GM18951 (cell line): ENCODE measurements at regions not wholly inside any gene's neighbourhood (a gene's known extent, or its start where the extent isn't known, plus 50 kb on each side); places are given as distances from the start of the nearest gene placed in this dataset.

ENCODE experiments used
- POLR2A ChIP-seq: IDR thresholded peaks from 4 replicates; pipeline ENCODE4 v1.6.1; 2011; ENCODE audit warnings: mild to moderate bottlenecking; ENCODE audit not compliant: insufficient read length, insufficient read depth; ENCODE audit errors: extremely low read depth
- in situ Hi-C: fragments of 300-500 bp; cut with MboI; formaldehyde crosslinking; loops from one replicate; pipeline ENCODE4 v1.12.0; 2022; ENCODE audit warnings: low sequenced_read_pairs, mixed read lengths, inconsistent platforms; ENCODE audit not compliant: unreplicated experiment

DNA sequence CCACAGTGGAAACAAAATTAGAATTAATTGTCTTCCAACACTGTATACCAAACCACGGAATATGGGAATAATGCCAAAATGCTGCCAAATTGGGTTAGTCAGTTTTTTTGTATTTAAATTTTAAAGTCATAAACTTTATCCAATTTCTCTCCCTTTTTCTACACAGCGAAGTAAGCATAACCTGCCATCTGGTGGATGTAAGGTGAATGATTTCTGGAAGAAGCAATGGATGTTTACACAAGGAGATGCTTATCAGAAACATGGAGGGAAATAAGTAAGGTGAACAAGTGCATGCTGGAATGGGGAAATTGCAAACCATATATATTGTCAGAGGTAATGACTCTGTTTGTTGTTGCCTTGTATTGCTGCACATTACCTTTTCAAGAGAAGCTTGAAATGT is 691.9 kb downstream of the TECRL start:
- in situ Hi-C loops = no loop called here
- no peak for TF ChIP-seq POLR2A

DNA sequence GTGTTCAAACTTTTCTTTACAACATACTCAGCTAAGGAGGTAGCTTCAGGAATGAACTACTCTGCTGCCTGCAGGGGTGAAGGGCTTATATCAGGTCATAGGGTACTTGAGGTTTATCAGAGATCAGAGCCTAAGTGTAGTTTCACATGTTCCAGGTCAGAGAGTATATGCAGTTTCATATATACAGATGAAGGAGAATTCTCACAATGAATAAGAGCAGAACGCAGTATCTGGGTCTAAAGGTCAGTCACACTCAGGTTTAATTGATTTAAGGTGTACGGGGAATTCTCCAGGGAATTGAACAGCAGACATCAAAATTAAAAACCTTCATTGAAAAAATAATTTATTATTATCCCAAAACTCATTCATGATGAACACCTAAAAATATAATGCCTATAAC is 700.6 kb downstream of the TECRL start:
- TF ChIP-seq POLR2A = no peak
- in situ Hi-C loops = no loop called here

DNA sequence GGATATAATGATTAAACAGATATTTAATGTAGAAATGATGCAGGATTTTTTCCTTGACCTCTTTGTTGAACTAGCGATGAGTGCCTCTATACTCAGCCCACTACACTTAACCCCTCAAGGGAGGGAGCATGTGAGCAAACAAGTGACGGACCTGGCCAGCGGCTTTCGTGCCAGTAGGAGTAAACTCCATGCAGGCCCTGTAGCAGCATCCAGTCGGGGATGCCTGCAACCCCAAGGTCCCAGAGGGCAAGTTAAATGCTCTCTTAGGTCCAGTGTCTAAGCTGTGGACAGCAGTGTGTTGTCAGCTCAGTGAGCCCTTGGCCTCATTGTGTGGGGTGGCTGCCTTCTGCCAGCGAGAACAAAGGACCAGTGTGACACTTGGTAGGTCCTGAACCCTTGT is 708.7 kb downstream of the TECRL start:
- in situ Hi-C loops = no loop called here
- no peak for TF ChIP-seq POLR2A

DNA sequence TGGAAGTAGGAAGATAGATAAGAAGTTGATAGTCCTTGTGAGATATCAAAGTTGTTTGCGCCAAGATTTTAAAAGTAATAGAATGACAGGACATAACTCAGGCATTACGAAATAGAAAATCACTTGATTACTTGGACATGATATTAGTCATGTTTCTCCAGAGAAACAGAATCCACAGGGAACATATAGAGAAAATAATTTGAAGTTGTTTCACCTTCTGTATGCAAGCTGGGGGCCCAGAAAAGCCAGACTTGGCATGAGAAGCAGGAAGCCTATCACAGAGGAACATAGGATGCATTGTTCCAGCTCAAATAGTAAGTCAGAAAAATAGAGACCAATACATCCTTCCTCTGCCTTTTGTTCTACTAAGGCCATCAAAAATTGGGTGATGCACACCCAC is 715.9 kb downstream of the TECRL start:
- in situ Hi-C loops = no loop called here

DNA sequence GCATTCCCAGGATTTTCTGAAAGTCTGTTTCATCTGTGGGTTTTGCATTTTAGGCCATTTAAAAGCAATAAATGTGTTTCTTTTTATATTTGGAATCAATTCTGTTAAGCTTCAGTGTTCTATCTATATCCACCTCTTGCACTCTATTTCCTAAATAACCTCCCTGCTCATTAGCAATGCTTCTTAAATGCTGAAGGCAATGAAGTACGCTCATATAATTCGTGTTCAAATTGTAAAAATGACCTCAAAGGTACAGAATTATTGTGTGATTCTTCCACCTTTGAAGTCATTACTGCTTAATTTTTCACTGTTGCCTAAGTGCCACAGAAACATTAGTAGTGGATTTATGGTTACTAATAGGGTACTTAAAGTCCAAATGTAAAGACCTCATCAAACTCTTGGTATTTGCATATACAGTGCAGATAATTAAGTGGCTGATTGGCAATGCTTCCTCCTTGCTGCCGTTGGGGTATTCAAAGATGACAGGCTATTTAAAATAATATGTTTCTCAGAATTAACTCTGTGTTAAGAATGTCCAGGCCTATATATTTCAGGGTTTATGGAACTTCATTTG is 730.8 kb downstream of the TECRL start:
- in situ Hi-C loops = no loop called here
- TF ChIP-seq POLR2A = no peak

More for the DNA sequence above, 715.9 kb downstream of the TECRL start:
- no peak for TF ChIP-seq POLR2A

DNA sequence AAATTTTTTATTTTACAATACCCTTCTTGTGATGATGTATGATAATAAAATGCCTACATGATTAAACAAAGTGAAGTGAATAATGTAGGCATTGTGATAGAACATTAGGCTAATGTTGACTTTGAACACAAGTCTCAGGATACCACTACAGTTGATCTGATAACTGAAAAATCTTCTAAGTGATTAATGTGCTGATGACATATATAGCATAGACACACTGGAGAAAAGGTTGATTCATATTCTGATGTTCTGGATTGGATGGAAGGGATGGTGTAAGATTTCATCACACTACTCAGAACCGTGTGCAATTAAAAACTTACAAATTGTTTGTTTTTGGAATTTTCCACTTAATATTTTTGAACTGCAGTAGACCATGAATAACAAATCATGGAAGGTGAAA is 738.5 kb downstream of the TECRL start:
- in situ Hi-C loops = no loop called here
- no peak for TF ChIP-seq POLR2A

DNA sequence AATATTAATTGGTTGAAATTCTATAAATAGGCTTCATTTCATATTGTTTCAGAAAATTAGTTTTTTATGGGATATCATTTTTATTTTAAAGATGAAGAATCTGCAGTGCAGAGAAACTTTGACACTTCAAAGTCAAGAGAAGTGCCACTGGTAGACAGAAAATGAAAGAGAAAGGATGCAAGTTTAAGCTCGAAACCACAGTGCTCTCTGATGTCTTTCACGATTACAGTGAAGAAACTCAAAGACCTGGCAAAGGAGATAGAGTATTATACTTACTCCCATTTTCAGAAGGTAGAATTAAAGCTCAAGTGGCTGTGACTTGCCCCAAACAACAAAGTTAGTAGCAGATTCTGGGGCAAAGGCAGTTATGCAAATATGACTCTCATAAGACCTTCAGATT is 745.4 kb downstream of the TECRL start:
- in situ Hi-C loops = no loop called here
- no peak for TF ChIP-seq POLR2A

DNA sequence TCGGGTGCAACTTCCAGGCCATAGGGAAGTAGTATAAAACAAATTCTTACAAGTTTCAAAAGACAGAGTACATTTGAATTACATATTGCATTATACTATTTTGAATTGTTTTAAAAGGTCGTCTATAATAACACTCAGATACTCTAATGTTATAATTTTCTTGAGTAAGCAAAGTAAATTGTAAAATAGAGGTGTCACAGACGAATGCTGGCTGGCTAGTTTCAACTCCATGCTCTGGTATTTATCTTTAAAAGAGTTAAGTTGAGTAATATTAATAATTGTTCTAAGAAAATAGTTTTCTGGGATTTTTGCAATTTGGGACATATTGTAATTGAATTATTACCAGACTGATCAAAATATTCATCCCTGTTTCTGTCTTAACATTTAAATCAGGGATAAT is 764.9 kb downstream of the TECRL start:
- TF ChIP-seq POLR2A = no peak
- in situ Hi-C loops = no loop called here

DNA sequence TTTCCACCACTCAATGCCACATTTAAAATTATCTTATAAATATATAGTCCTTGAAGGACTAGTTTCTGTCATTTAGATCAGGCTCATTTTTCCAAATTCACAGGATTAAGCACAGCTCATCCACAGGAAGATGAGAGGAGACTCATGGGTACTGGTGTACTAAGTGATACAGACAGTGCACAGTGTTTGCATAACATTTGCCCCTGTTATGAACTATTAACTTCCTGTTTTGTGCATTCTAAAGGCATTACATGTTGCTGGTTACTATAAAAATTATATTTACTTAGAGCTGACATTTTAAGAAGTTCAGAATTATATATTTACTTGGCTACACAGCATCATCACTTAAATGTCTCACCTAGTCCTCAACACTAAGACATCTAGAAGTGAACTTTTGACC is 772.0 kb downstream of the TECRL start:
- TF ChIP-seq POLR2A = no peak
- in situ Hi-C loops = no loop called here

DNA sequence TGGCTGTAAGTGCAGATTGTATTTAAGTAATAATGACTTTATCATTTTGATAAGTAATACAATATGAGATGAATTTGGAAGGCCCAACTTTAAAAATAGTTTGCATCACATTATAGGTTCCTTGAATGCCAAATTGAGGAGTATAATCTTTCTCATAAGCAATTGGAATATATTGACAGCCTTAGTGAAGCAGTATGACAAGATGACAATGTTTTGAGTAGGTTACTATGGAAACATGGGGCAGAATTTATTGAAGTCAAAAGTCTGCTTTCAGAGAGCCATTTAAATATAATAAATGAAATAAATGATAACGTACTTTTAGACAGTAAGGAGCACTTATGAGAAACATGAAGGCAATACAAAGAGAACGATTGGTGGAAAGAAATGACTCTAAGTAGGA is 776.4 kb downstream of the TECRL start:
- in situ Hi-C loops = no loop called here
- TF ChIP-seq POLR2A = no peak

DNA sequence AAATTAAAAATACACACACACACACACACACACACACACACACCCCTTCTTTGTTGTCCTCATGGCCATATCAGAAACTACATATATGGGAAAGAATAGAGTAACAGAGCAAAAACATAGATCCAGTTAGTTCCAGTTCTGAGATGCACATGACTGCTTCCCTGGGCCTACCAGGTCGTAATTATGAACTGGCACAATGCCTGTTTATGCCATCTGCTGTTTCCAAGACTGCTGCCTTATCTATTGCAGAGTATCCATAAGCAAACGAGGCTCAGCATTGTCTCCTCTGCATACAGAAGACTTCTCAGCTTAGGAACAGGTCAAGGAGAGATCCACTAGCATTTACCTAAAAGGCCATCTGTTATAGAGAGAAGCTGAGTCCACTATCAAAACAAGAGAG is 789.0 kb downstream of the TECRL start:
- in situ Hi-C loops = no loop called here
- TF ChIP-seq POLR2A = no peak

DNA sequence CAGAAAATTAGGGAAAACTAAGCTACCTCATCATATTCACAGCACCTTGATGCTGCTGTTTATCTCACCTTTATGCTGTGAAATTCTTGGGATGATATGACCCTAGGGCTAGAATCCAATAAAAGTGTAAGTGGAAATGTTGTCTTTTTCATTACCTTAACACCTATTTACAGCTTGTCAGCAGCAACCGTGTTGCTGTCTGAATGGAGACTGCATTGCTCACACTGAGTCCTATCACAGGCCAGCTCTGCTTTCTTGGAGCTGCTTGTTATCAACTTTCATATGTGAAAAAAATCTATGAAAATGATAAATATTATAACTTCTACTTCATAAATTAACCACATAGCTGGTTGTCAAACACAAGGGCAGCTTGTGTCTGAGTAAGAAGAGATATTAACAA is 789.5 kb downstream of the TECRL start:
- no peak for TF ChIP-seq POLR2A
- in situ Hi-C loops = no loop called here

DNA sequence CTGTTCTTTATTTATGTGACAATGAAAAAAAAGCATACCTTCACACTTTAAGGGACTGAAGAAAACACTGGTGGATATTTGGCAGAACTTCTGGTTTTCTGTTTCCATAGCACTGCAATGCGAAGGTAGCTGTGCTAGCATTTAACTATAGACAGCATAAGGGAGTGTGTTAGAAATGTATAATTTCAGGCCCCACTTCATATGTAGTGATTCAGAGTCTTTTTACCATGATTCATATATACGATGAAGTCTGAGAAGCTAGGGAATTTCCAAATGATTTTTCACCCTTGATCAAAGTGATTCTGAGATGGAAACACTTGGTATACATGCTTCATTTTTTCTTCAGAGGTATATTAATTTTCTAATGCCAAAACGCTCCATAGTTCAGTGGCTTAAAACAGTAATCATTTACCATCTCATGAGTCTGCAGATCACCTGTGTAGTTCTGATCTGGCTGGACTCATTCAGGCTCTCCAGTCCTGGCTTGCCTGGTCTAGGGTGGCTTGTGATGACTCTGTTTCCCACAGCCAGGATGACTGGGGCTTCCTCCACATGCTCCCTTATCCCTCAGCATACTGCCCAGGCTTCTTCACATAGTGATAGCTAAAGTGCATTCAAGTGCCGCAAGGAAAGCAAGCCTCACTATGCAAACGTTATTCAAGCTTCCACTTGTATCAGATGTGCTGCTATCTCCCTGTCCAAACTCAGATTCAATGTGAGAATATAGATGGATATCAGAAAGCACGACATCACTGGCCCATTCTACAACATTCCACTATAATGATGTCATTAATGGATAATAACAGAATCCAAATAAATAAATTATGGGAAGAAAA is 790.1 kb downstream of the TECRL start:
- no peak for TF ChIP-seq POLR2A
- in situ Hi-C loops = no loop called here

DNA sequence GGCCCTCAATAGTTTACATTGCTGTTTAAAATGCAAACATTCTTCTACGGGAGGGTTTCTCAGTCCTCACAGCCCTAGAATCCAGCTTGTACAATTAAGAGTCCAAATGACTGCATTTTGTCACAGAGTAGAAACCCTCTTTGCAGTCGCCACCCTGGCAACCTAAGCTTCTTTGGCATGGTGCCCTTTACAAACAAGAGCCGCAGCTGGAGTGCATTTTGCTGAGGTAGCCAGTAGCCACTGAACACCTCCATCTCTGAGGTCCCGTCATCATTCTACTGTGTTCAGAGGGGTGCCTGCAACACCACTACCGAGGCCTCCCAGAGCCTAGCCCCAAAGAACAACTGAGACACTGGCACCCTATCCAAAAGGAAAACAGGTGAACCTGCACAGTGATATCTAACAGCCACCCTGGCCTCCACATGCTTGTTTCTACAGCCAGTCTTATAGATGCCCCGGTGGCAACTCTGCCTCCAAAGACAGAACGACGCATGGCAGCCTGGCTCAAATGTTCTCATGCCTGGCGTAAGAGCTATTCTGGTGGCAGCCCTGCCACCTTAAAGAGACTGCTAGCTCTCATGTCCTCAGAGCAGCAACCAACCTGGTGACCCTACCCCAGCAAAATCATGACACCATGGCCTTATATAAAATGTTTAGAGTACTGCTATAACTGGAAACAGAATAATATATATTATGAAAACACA is 801.9 kb downstream of the TECRL start:
- in situ Hi-C loops = no loop called here
- no peak for TF ChIP-seq POLR2A
